Endothelial cell of umbilical vein (primary cell): ENCODE measurements at regions not wholly inside any gene's neighbourhood (a gene's known extent, or its start where the extent isn't known, plus 50 kb on each side); places are given as distances from the start of the nearest gene placed in this dataset.

Experiments
- BruUV-seq: library from RNA; stranded (reverse); fragments of 400-500 nt; replicated peaks from 2 replicates; lab custom pipeline; 2021; lab: Mats Ljungman, UMichigan
- CTCF ChIA-PET: fragments of 300-600, 350-600 bp; sonication (Branson Sonifier 250); formaldehyde crosslinking; loops from one replicate; lab custom pipeline; 2021; ENCODE audit warnings: antibody characterized with exemption, inconsistent platforms; lab: Charles Lee
- POLR2A ChIA-PET: fragments of 300-600, 350-600 bp; sonication (Branson Sonifier 250); formaldehyde crosslinking; loops from one replicate; lab custom pipeline; 2021; ENCODE audit warnings: antibody characterized with exemption, inconsistent platforms; lab: Charles Lee
- DNase-seq: peaks from one replicate; pipeline ENCODE4 v3.0.0-alpha.2; 2011; ENCODE audit warnings: low read depth, low spot score
- FAIRE-seq: peaks from 2 replicates; lab custom pipeline; 2011; peaks lifted over from hg19 to GRCh38; lab: Jason Lieb, UNC
- H2AFZ ChIP-seq: 2 replicates; pipeline ENCODE4 v1.6.0; 2012; ENCODE audit warnings: low read depth, low read length, control low read depth, inconsistent platforms
- H3K27ac ChIP-seq: 2 replicates; pipeline ENCODE4 v1.5.1; 2011; ENCODE audit warnings: low read depth, mild to moderate bottlenecking, control low read depth, low read length, moderate library complexity; ENCODE audit not compliant: insufficient read depth
- H3K27me3 ChIP-seq, 2 experiments: 2 replicates each; pipeline versions ENCODE4 v1.6.0 to v1.6.1; 2011; ENCODE audit warnings: low read length in 2 of 2, mixed read lengths in 1 of 2; ENCODE audit not compliant: control insufficient read depth in 2 of 2, insufficient read depth in 2 of 2
- H3K36me3 ChIP-seq, 2 experiments: 2 replicates in 1 of 2; 3 replicates in 1 of 2; pipeline ENCODE4 v1.5.1; 2011; ENCODE audit warnings: low read length in 2 of 2, mild to moderate bottlenecking in 1 of 2, moderate library complexity in 1 of 2; ENCODE audit not compliant: control insufficient read depth in 2 of 2, insufficient read depth in 2 of 2; ENCODE audit errors: extremely low read depth in 1 of 2
- H3K4me1 ChIP-seq: 3 replicates; pipeline ENCODE4 v1.5.1; 2011; ENCODE audit warnings: mild to moderate bottlenecking, low read length; ENCODE audit not compliant: control insufficient read depth, insufficient read depth; ENCODE audit errors: extremely low read depth
- H3K4me2 ChIP-seq: 2 replicates; pipeline ENCODE4 v1.6.1; 2011; ENCODE audit warnings: low read length, control low read depth, mixed read lengths; ENCODE audit not compliant: insufficient read depth
- H3K4me3 ChIP-seq, 3 experiments: fragments of 200-600 bp in 1 of 3; sonication (generic), shearing (Covaris generic) in 1 of 3; replicated peaks in 1 of 3; 2 replicates each; pipeline ENCODE4 v1.5.1; 2011 to 2016; ENCODE audit warnings: control low read depth in 3 of 3, low read length in 3 of 3, mild to moderate bottlenecking in 2 of 3, inconsistent platforms in 1 of 3, low read depth in 1 of 3, moderate library complexity in 1 of 3; ENCODE audit not compliant: insufficient read depth in 1 of 3
- H3K79me2 ChIP-seq: 2 replicates; pipeline ENCODE4 v1.6.0; 2012; ENCODE audit warnings: low read length, inconsistent platforms; ENCODE audit not compliant: control insufficient read depth, insufficient read depth
- H3K9ac ChIP-seq: replicated peaks from 2 replicates; pipeline ENCODE3; 2011; ENCODE audit warnings: low read length, control low read depth; ENCODE audit not compliant: insufficient read depth; ENCODE audit errors: extremely low read depth
- H3K9me1 ChIP-seq: replicated peaks from 3 replicates; pipeline ENCODE4 v1.6.0; 2011; ENCODE audit warnings: mild to moderate bottlenecking, low read length; ENCODE audit not compliant: control insufficient read depth, insufficient read depth; ENCODE audit errors: extremely low read depth
- H3K9me3 ChIP-seq: replicated peaks from 2 replicates; pipeline ENCODE4 v1.5.1; 2012; ENCODE audit warnings: low read length, inconsistent platforms; ENCODE audit not compliant: control insufficient read depth, insufficient read depth
- H4K20me1 ChIP-seq: replicated peaks from 2 replicates; pipeline ENCODE3; 2011; ENCODE audit warnings: mild to moderate bottlenecking, low read length; ENCODE audit not compliant: control insufficient read depth, insufficient read depth; ENCODE audit errors: extremely low read depth
- CTCF ChIP-seq, 2 donors: IDR thresholded peaks; 1 replicate in 1 of 2; 2 replicates in 1 of 2; pipeline ENCODE4 v1.5.1; 2011; ENCODE audit warnings: low read length in 2 of 2, mild to moderate bottlenecking in 2 of 2, moderate library complexity in 2 of 2, control low read depth in 1 of 2, inconsistent platforms in 1 of 2, low read depth in 1 of 2; ENCODE audit not compliant: insufficient read depth in 1 of 2; ENCODE audit errors: extremely low read depth in 1 of 2
- EZH2 ChIP-seq: IDR thresholded peaks from 2 replicates; pipeline ENCODE4 v1.6.1; 2012; ENCODE audit warnings: borderline replicate concordance, low read depth, mild to moderate bottlenecking, moderate library complexity, low read length, inconsistent platforms; ENCODE audit not compliant: severe bottlenecking
- GATA2 ChIP-seq: IDR thresholded peaks from 2 replicates; pipeline ENCODE4 v1.7.0; 2011; ENCODE audit warnings: low read depth, mild to moderate bottlenecking, moderate library complexity, mixed read lengths, low read length; ENCODE audit not compliant: insufficient read length, insufficient read depth
- MYC ChIP-seq: IDR thresholded peaks from one replicate; pipeline ENCODE4 v1.6.1; 2011; ENCODE audit warnings: mild to moderate bottlenecking, low read depth, low read length
- POLR2A ChIP-seq: IDR thresholded peaks from 2 replicates; pipeline ENCODE4 v1.6.1; 2012; ENCODE audit warnings: low read depth, mild to moderate bottlenecking, control low read depth, low read length
- POLR2AphosphoS5 ChIP-seq: IDR thresholded peaks from 2 replicates; pipeline ENCODE4 v1.6.1; 2012; ENCODE audit warnings: low read depth, mild to moderate bottlenecking, control low read depth, low read length, moderate library complexity; ENCODE audit not compliant: insufficient read depth
- dilution Hi-C: fragments of 300-500 bp; cut with MboI; formaldehyde crosslinking; loops from one replicate; pipeline ENCODE4 v1.15.0; 2019; ENCODE audit warnings: low sequenced_read_pairs; ENCODE audit not compliant: extremely low pct_ligation_motif_present
- intact Hi-C: fragments of 100-400 bp; cut with micrococcal nuclease; formaldehyde crosslinking; loops from one replicate; pipeline ENCODE4 v1.10.0; 2022
- TF ChIP-seq, protein P1 (sequence below): IDR thresholded peaks from 2 replicates; pipeline ENCODE4 v1.6.1; 2011; ENCODE audit not compliant: insufficient read depth, insufficient read length

DNA sequence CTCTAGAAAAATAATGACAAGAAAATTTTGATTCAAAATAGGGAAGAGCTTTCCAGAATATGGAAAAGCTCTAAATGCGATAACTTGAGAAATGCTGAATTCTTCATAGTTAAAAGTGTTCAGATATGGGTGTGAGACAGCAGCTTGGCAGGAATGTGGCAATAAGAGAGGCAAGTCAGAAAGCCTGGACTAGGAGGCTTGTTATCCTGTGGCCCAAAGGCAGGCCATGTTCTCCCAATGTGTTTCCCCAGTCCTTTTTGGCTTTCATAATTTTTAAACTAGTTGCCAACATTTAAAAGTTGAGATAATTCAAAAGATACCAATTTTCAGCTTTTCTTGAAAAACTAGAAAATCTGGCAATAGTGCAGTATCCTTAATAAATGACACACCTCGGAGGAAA, 366.3 kb upstream of the FANCL start:
- Histone ChIP-seq H3K4me2 (no peak overlapping the region), H3K9me3 (no peaks in the 10 kb centered on the region), H3K36me3 (no peaks in the 10 kb centered on the region), H3K79me2 (no peaks in the 10 kb centered on the region), H3K4me3 (no peak overlapping the region), H2AFZ (no peak overlapping the region), H3K27me3 (no peaks in the 10 kb centered on the region), H3K27ac (no peak overlapping the region), H3K4me1 (no peaks in the 10 kb centered on the region), H3K9me1 (no peaks in the 10 kb centered on the region), H3K9ac (no peak overlapping the region), H4K20me1 (no peaks in the 10 kb centered on the region)
- ChIA-PET POLR2A (no interaction called here), CTCF (interaction anchor here (0.6 to 1.9 kb wide), 3 partner anchors 12 to 73 kb away, joined by 4 to 12 read pairs (median 4); no protein-coding TSS in a partner anchor)
- dilution Hi-C loops (no loop called here), intact Hi-C loops (no loop called here)
- DNase-seq, result no peak
- TF ChIP-seq MYC (no peak), POLR2AphosphoS5 (no peak), EZH2 (no peak), GATA2 (no peak)
- FAIRE-seq, result no peak
- no TSS peak for BruUV-seq

DNA sequence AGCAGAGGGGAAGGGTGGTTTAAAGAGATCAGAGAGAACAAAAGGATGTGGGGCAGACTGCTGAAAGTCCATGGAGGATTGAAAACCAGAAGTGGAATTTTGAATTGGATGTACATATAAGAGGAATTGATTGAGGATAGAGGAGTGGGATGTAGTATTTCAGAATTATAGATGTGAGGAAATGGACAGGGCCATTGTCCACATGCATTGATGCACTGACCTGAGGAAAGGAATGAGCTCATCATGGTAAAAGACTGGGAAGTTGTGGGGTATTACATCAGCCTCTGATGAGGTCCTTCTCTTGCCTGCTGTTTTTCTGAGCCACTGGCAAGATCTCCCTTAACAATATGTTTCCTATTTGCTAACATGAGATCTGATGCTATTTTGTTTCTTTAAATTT, 365.7 kb upstream of the FANCL start:
- H3K4me1 ChIP-seq, result no peaks in the 10 kb centered on the region
- no peaks in the 10 kb centered on the region for H3K27me3 ChIP-seq
- FAIRE-seq (no peak), DNase-seq (no peak)
- dilution Hi-C loops, result no loop called here
- no peak overlapping the region for H3K9ac ChIP-seq
- no peaks in the 10 kb centered on the region for H3K9me3 ChIP-seq
- peak overlapping the region; percentile 7 for H2AFZ ChIP-seq
- intact Hi-C loops, result no loop called here
- no peaks in the 10 kb centered on the region for H3K9me1 ChIP-seq
- H3K4me2 ChIP-seq, result no peak overlapping the region
- no peaks in the 10 kb centered on the region for H3K79me2 ChIP-seq
- ChIA-PET CTCF (interaction anchor here (0.6 to 1.9 kb wide), 3 partner anchors 11 to 74 kb away, joined by 4 to 12 read pairs (median 4); no protein-coding TSS in a partner anchor), POLR2A (no interaction called here)
- no peak overlapping the region for H3K4me3 ChIP-seq
- H3K36me3 ChIP-seq, result no peaks in the 10 kb centered on the region
- no peak overlapping the region for H3K27ac ChIP-seq
- TF ChIP-seq MYC (no peak), POLR2A (no peak), CTCF (IDR thresholded peaks at IDR 0.05; ENCODE audit: extremely low read depth in 1 of 2, insufficient read depth in 1 of 2, low read depth in 1 of 2, low read length in 2 of 2) (no peak)
- TF ChIP-seq, protein P1, sequence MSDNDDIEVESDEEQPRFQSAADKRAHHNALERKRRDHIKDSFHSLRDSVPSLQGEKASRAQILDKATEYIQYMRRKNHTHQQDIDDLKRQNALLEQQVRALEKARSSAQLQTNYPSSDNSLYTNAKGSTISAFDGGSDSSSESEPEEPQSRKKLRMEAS, result no peak
- H4K20me1 ChIP-seq, result no peaks in the 10 kb centered on the region
- no TSS peak for BruUV-seq
